PC-9 (cell line): ENCODE measurements at regions not wholly inside any gene's neighbourhood (a gene's known extent, or its start where the extent isn't known, plus 50 kb on each side); places are given as distances from the start of the nearest gene placed in this dataset.

Experiments used
- BruUV-seq: library from RNA; stranded (reverse); fragments of 400-500 nt; replicated peaks from 2 replicates; lab custom pipeline; 2021; lab: Mats Ljungman, UMichigan
- CTCF ChIA-PET: fragments of 300-600 bp; sonication (Branson Sonifier 250); formaldehyde crosslinking; loops from one replicate; lab custom pipeline; 2022; ENCODE audit warnings: antibody characterized with exemption; lab: Charles Lee
- POLR2A ChIA-PET: fragments of 300-600 bp; sonication (Branson Sonifier 250); formaldehyde crosslinking; loops from one replicate; lab custom pipeline; 2022; ENCODE audit warnings: antibody characterized with exemption; ENCODE audit not compliant: unreplicated experiment; lab: Charles Lee
- DNase-seq, 2 experiments: peaks; one replicate each; pipeline versions ENCODE4 v3.0.0 to v3.0.0-alpha.2; 2015 to 2022; ENCODE audit warnings: mixed read lengths in 1 of 2
- H2AFZ ChIP-seq: fragments of 200-600 bp; sonication (generic); 2 replicates; pipeline ENCODE4 v1.8.1; 2017; ENCODE audit warnings: antibody characterized with exemption
- H3F3A ChIP-seq: fragments of 200-600 bp; sonication (generic); 2 replicates; pipeline ENCODE4 v1.8.1; 2017; ENCODE audit warnings: antibody characterized with exemption, mild to moderate bottlenecking, low read depth; ENCODE audit not compliant: insufficient read depth
- H3K27ac ChIP-seq: fragments of 200-600 bp; sonication (generic); 2 replicates; pipeline ENCODE4 v1.6.1; 2016; ENCODE audit warnings: mixed run types
- H3K27me3 ChIP-seq: fragments of 200-600 bp; sonication (generic); 2 replicates; pipeline ENCODE4 v1.6.1; 2016; ENCODE audit warnings: low read depth, mixed run types; ENCODE audit not compliant: insufficient read depth
- H3K36me3 ChIP-seq: fragments of 200-600 bp; sonication (generic); 2 replicates; pipeline ENCODE4 v1.6.1; 2016; ENCODE audit warnings: low read depth, mixed run types
- H3K4me1 ChIP-seq: fragments of 200-600 bp; sonication (generic); replicated peaks from 2 replicates; pipeline ENCODE4 v1.6.1; 2016; ENCODE audit warnings: mixed run types; ENCODE audit not compliant: insufficient read depth
- H3K4me2 ChIP-seq: fragments of 200-600 bp; sonication (generic); 2 replicates; pipeline ENCODE4 v1.6.1; 2017; ENCODE audit warnings: mixed run types
- H3K4me3 ChIP-seq: fragments of 200-600 bp; sonication (generic); 2 replicates; pipeline ENCODE4 v1.6.1; 2016; ENCODE audit warnings: mixed run types
- H3K79me2 ChIP-seq: fragments of 200-600 bp; sonication (generic); 2 replicates; pipeline ENCODE4 v1.6.1; 2017; ENCODE audit warnings: low read depth, mixed run types
- H3K9me2 ChIP-seq: fragments of 200-600 bp; sonication (generic); 2 replicates; pipeline ENCODE4 v1.8.1; 2017; ENCODE audit warnings: mild to moderate bottlenecking; ENCODE audit not compliant: insufficient read depth
- H3K9me3 ChIP-seq: fragments of 200-600 bp; sonication (generic); 2 replicates; pipeline ENCODE4 v1.8.1; 2016; ENCODE audit warnings: low read depth; ENCODE audit not compliant: insufficient read depth
- H4K20me1 ChIP-seq: fragments of 200-600 bp; sonication (generic); 2 replicates; pipeline ENCODE4 v1.8.1; 2017; ENCODE audit not compliant: insufficient read depth
- EZH2 ChIP-seq: fragments of 200-600 bp; sonication (generic); IDR thresholded peaks from 2 replicates; pipeline ENCODE4 v1.8.0; 2017; ENCODE audit warnings: antibody characterized with exemption, low read depth
- intact Hi-C: fragments of 100-400 bp; cut with micrococcal nuclease; formaldehyde crosslinking; loops from one replicate; pipeline ENCODE4 v1.10.0; 2022; ENCODE audit not compliant: unreplicated experiment
- TF ChIP-seq, protein P1 (sequence below): fragments of 200-600 bp; sonication (generic); conservative IDR thresholded peaks from 2 replicates; pipeline ENCODE4 v1.6.1; 2017; ENCODE audit warnings: mixed run types, antibody characterized with exemption, mild to moderate bottlenecking, moderate library complexity

DNA sequence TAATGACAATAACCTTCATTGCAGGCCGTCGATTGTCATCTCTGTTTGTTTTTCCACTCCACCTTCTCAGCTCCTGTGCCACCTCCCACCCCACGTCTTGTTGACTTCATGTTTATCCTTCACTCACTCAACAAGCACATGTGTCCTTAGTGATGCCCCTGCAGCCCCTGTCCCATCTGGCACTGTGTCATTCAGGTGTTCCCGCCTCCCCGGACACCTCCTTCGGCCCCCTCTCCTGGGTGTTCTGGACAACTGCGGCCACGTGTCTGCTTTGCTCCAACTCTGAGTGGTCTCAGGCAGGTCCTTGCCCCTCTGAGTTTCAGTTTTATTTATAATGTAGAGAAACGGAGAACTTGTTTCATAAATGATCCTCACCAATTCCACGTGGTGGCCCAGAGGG, 91.0 kb upstream of the COL5A1 start:
- H3K4me1 ChIP-seq: peaks cover 11% of the 10 kb centered on the region
- DNase-seq: no peak
- H3K36me3 ChIP-seq: no peaks in the 10 kb centered on the region
- TF ChIP-seq, protein P1, sequence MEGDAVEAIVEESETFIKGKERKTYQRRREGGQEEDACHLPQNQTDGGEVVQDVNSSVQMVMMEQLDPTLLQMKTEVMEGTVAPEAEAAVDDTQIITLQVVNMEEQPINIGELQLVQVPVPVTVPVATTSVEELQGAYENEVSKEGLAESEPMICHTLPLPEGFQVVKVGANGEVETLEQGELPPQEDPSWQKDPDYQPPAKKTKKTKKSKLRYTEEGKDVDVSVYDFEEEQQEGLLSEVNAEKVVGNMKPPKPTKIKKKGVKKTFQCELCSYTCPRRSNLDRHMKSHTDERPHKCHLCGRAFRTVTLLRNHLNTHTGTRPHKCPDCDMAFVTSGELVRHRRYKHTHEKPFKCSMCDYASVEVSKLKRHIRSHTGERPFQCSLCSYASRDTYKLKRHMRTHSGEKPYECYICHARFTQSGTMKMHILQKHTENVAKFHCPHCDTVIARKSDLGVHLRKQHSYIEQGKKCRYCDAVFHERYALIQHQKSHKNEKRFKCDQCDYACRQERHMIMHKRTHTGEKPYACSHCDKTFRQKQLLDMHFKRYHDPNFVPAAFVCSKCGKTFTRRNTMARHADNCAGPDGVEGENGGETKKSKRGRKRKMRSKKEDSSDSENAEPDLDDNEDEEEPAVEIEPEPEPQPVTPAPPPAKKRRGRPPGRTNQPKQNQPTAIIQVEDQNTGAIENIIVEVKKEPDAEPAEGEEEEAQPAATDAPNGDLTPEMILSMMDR: no peak
- no peak for TF ChIP-seq EZH2
- CTCF ChIA-PET: no interaction called here
- POLR2A ChIA-PET: no interaction called here
- BruUV-seq: no TSS peak
- H3K9me2 ChIP-seq: no peaks in the 10 kb centered on the region
- H3K4me2 ChIP-seq: no peak overlapping the region
- intact Hi-C loops: no loop called here
- H2AFZ ChIP-seq: no peak overlapping the region
- no peaks in the 10 kb centered on the region for H3K79me2 ChIP-seq
- peaks cover 38% of the 10 kb centered on the region; the same call in 1 of the 2 replicates for H3K27me3 ChIP-seq
- H3F3A ChIP-seq: no peaks in the 10 kb centered on the region
- no peak overlapping the region for H3K27ac ChIP-seq
- no peaks in the 10 kb centered on the region for H4K20me1 ChIP-seq
- H3K9me3 ChIP-seq: no peaks in the 10 kb centered on the region
- H3K4me3 ChIP-seq: no peak overlapping the region

DNA sequence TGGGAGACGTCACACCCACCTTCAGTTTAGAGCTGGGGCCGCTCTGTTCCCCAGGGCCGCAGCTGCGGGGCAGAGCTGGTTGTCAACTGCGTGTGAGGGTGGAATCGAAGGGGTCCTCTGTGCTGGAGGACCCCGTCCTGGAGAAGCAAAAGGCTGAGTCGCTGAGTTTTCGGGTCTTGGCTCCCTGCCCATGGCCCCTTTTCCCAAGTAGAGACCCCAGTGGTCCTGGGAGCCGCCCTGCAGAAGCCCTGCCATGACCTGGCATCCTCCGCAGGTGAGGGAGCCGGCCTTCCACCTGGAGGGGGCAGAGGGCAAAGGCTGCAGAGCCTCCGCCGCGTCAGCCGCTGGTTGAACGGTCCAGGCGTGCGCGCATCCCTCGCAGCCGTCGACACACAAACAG, 90.4 kb upstream of the COL5A1 start:
- H3K4me1 ChIP-seq: peaks cover 11% of the 10 kb centered on the region
- no peaks in the 10 kb centered on the region for H3K9me2 ChIP-seq
- ChIA-PET CTCF (no interaction called here), POLR2A (interaction anchor here (0.6 kb wide), 1 partner anchor 1259 kb away, joined by 3 read pairs; no protein-coding TSS in a partner anchor)
- H3K27me3 ChIP-seq: peaks cover 32% of the 10 kb centered on the region; the same call in 1 of the 2 replicates
- no peaks in the 10 kb centered on the region for H4K20me1 ChIP-seq
- H3F3A ChIP-seq: no peaks in the 10 kb centered on the region
- H3K4me2 ChIP-seq: no peak overlapping the region
- no peaks in the 10 kb centered on the region for H3K9me3 ChIP-seq
- intact Hi-C loops: no loop called here
- no TSS peak for BruUV-seq
- H3K36me3 ChIP-seq: no peaks in the 10 kb centered on the region
- H3K4me3 ChIP-seq: no peak overlapping the region
- DNase-seq: no peak
- no peak overlapping the region for H3K27ac ChIP-seq
- TF ChIP-seq, protein P1: no peak
- no peaks in the 10 kb centered on the region for H3K79me2 ChIP-seq
- no peak overlapping the region for H2AFZ ChIP-seq

DNA sequence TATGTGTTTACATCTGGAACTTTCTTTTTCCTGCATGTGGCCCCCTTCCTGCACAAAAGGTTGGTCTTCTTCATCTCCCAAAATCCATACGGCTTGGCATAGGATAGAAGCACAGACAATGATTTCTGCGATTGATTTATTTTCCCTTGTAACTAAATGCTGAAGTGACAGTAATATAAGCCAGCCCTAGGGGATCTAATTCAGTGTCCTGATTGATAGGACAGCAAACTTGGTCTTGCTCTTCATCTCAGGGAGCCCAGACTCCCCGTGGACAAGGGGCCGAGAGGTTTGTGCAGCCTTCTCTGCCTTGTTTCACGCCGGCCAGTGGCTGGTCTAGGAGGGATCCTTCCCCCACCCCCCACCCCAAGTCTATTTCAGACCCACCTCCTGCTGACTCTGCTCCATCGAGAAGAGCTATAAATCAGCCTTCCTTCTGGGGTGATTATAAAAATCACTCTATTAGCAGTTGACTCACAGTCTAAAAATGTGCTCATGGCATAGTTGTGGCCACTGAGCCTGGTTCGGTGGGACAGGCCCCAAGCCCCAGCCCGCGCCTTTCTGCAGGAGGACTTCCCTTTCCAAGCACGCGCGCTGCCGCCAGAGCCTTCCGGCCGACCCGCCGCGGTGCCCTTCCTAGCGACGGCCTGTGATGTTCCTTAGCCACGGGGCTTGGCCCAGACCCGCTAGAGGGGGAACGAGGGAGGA, 89.8 kb upstream of the COL5A1 start:
- TF ChIP-seq, protein P1: no peak
- TF ChIP-seq EZH2: no peak
- BruUV-seq: no TSS peak

More for the DNA sequence above, 89.8 kb upstream of the COL5A1 start:
- ChIA-PET POLR2A (interaction anchor here (0.6 to 0.7 kb wide), 2 partner anchors 116 to 1259 kb away, joined by 3 to 15 read pairs; no protein-coding TSS in a partner anchor), CTCF (interaction anchor here (0.6 to 0.7 kb wide), 2 partner anchors 54 to 95 kb away, joined by 3 to 4 read pairs; no protein-coding TSS in a partner anchor)
- Histone ChIP-seq H3K27me3 (peaks cover 31% of the 10 kb centered on the region; the same call in 1 of the 2 replicates), H3K4me3 (no peak overlapping the region), H3K36me3 (no peaks in the 10 kb centered on the region), H3F3A (no peaks in the 10 kb centered on the region), H3K4me2 (peak overlapping the region; percentile 57), H3K4me1 (peaks cover 11% of the 10 kb centered on the region), H3K79me2 (no peaks in the 10 kb centered on the region), H3K9me2 (no peaks in the 10 kb centered on the region), H4K20me1 (no peaks in the 10 kb centered on the region), H3K27ac (no peak overlapping the region), H2AFZ (no peak overlapping the region), H3K9me3 (no peaks in the 10 kb centered on the region)
- peak; percentile 52 to 81 for DNase-seq
- intact Hi-C loops: loop anchor here (1.0 kb wide), 1 partner anchor 51 kb away; no protein-coding TSS in a partner anchor
